HEK293T (cell line): ENCODE measurements at regions not wholly inside any gene's neighbourhood (a gene's known extent, or its start where the extent isn't known, plus 50 kb on each side); places are given as distances from the start of the nearest gene placed in this dataset.

ENCODE experiments used
- BHLHE40 ChIP-seq: fragments of 450-650 bp; IDR thresholded peaks from 2 replicates; pipeline ENCODE4 v1.6.1; 2016; ENCODE audit warnings: mild to moderate bottlenecking, moderate library complexity, borderline replicate concordance
- CTBP1 ChIP-seq: fragments of 450-650 bp; IDR thresholded peaks from 2 replicates; pipeline ENCODE4 v1.6.1; 2016; ENCODE audit warnings: borderline replicate concordance
- ELF4 ChIP-seq: fragments of 450-650 bp; IDR thresholded peaks from 2 replicates; pipeline ENCODE4 v1.6.1; 2017; ENCODE audit warnings: antibody characterized with exemption
- FOXA1 ChIP-seq: fragments of 450-650 bp; IDR thresholded peaks from 2 replicates; pipeline ENCODE4 v1.6.1; 2016; ENCODE audit warnings: mild to moderate bottlenecking
- FOXK2 ChIP-seq: fragments of 450-650 bp; IDR thresholded peaks from 2 replicates; pipeline ENCODE4 v1.6.1; 2016; ENCODE audit warnings: mild to moderate bottlenecking
- FOXM1 ChIP-seq: fragments of 450-650 bp; IDR thresholded peaks from 2 replicates; pipeline ENCODE4 v1.6.1; 2017; ENCODE audit warnings: mild to moderate bottlenecking, borderline replicate concordance
- LEF1 ChIP-seq: fragments of 450-650 bp; IDR thresholded peaks from 2 replicates; pipeline ENCODE4 v1.6.1; 2017; ENCODE audit warnings: mild to moderate bottlenecking, borderline replicate concordance
- SP1 ChIP-seq: fragments of 450-650 bp; IDR thresholded peaks from 2 replicates; pipeline ENCODE4 v1.6.1; 2017
- SUZ12 ChIP-seq: fragments of 450-650 bp; IDR thresholded peaks from 2 replicates; pipeline ENCODE4 v1.6.1; 2016; ENCODE audit warnings: mild to moderate bottlenecking
- ZNF384 ChIP-seq: fragments of 450-650 bp; IDR thresholded peaks from 2 replicates; pipeline ENCODE4 v1.6.1; 2016

DNA sequence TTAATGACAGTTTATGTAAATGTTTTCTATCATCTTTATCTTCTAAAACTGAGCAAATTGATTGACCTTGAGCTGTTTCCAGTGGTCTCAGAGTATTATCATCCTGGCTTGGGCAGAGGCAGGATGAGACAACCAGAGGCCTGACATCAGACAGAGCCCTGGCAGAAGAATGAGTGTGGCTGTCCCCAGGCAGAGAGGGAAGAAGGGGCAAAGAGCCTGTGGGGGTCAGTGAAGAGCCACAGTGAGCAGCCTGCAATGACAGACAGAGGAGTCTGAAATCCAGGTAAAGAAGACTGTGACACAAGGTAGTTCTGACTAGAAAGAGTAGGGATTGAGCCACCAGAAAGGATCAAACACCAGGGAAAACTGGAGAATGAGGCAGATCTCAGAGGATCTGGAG, 182.4 kb upstream of the ARSJ start:
- TF ChIP-seq SP1: no peak
- no peak for TF ChIP-seq ELF4
- no peak for TF ChIP-seq SUZ12
- no peak for TF ChIP-seq LEF1
- TF ChIP-seq BHLHE40: no peak
- TF ChIP-seq FOXA1: no peak
- no peak for TF ChIP-seq FOXM1
- no peak for TF ChIP-seq CTBP1
- TF ChIP-seq ZNF384: no peak
- no peak for TF ChIP-seq FOXK2
